ENCODE measurements at regions not wholly inside any gene's neighbourhood (a gene's known extent, or its start where the extent isn't known, plus 50 kb on each side); places are given as distances from the start of the nearest gene placed in this dataset.
"Not testable (repeated sequence)": the region's sequence is repeated elsewhere in the genome, so short reads cannot be mapped to it uniquely, and the experiment has no call there.

DNA sequence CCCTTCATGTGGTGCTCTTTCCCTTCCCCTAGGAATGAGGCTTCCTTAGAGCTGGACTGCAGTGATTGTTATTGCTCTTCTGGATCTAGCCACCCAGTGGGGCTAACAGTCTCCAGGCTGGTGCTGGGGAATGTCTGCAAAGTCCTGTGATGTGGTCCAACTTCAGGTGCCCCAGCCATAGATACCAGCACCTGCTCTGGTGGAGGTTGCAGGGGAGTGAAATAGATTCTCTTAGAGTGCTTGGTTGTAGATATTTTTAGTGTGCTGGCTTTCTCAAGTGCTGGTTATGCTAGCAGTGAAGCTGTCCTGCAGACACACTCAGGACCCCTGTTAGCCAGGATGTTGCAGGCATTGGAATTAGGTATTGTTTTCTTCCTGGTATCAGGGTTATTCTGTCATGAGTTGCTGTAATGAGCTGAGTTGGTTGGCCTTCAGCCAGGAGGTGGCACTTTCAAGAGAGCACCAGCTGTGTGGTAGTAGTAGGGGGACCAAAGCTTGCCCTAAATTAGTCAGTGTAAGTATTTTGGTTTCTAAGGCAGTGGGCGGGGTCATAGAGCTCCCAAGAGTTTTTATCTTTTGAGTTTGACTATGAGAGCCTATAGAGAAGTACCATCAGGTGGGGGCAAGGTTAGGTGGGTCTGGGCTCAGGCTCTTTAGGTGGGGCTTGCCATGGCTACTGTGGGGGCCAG is 317.5 kb upstream of the SGO1 start:
- no peak for DNase-seq (ENCODE audit: low spot score)

- DNase-seq (ENCODE audit: low spot score) = no peak
Observed at GRCh38 chr3:20490996-20491395, 305.0 kb upstream of the SGO1 start.

GRCh38 chr3:20488151-20488550 is 302.1 kb upstream of the SGO1 start:
- no peak for DNase-seq (ENCODE audit: low spot score)

DNA sequence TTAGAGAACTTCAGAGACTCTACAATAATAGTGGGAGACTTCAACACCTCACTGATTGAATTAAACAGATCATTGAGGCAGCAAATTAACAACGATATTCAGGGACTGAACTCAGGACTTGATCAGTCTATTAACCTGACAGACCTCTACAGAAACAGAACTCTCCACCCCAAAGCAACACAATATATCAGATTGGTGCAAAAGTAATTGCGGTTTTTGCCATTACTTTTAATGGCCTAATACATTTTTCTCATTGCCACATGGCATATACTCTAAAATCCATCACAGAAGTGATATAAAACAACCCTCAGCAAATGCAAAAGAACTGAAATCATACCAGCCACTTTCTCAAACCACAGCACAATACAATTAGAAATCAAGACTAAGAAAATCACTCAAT is 298.1 kb upstream of the SGO1 start:
- DNase-seq (ENCODE audit: low spot score) = no peak

DNA sequence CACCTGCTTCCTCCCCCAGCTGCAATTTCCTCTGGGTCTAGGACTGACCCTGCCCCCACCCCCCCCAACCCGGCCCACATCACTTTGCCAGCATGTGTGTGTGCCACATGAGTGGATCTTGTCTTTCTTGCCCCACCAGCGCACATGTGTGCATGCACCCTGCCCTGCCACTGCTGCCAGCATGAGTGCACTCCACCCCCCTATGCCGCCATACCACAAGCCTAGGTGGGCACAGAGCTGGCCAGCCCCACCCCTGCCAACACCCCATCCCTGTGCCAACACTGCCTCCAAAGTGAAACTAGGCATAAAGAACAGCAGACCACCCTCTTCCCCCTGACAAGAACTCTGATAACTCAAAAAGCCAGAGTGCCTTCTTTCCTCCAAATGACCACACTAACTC is 296.3 kb upstream of the SGO1 start:
- DNase-seq (ENCODE audit: low spot score) = no peak

DNA sequence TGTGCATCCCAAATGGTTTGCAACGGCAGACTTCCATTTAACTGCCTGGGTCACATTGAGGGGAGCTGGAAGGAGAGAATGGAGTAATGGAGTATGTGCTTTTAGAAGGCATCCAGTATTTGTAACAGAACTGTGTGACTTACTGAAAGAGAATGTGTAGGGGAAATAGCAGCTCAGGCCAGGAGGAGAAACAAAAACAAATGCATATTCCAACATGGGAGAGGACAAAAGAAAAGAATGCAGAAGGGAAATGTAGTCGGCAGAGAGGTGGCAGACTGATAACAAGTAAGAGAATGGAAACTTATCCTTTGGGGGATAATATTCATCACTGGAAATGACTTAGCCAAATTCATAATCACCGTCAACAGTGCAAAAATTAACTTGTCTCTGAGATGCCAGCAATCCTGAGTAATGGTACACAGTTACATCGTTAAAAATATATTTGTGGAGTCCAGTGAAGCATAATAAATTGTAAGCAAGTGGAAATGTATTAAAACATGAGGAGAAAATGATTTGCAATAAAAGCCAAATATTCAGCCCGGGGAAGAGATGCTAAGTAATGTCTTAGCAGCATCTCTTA is 294.9 kb upstream of the SGO1 start:
- no peak for DNase-seq (ENCODE audit: low spot score)

GRCh38 chr3:20478436-20478835 is 292.4 kb upstream of the SGO1 start:
- no peak for DNase-seq (ENCODE audit: low spot score)

DNA sequence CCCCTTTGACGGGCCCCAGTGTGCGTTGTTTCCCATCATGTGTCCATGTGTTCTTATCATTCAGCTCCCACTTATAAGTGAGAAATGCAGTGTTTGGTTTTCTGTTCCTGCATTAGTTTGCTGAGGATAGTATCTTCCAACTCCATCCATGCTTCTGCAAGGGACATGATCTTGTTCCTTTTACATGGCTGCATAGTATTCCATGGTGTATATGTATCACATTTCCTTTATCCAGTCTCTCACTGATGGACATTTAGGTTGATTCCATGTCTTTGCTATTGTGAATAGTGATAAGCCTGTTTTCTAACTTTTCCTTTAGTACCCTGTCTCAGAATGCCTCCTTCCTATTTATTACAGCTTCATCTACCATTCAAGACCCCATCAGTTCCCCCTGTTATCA is 278.2 kb upstream of the SGO1 start:
- not testable (repeated sequence) for DNase-seq (ENCODE audit: low spot score)

- no peak for DNase-seq (ENCODE audit: low spot score)
Observed at GRCh38 chr3:20462723-20463122, 276.7 kb upstream of the SGO1 start.

GRCh38 chr3:20462226-20462625 is 276.2 kb upstream of the SGO1 start:
- DNase-seq (ENCODE audit: low spot score) = no peak

- DNase-seq (ENCODE audit: low spot score) = no peak
Observed at GRCh38 chr3:20458994-20459716, 273.1 kb upstream of the SGO1 start.

GRCh38 chr3:20456511-20456910 is 270.5 kb upstream of the SGO1 start:
- no peak for DNase-seq (ENCODE audit: low spot score)

- DNase-seq (ENCODE audit: low spot score) = no peak
Observed at GRCh38 chr3:20451170-20451569, 265.2 kb upstream of the SGO1 start.

DNA sequence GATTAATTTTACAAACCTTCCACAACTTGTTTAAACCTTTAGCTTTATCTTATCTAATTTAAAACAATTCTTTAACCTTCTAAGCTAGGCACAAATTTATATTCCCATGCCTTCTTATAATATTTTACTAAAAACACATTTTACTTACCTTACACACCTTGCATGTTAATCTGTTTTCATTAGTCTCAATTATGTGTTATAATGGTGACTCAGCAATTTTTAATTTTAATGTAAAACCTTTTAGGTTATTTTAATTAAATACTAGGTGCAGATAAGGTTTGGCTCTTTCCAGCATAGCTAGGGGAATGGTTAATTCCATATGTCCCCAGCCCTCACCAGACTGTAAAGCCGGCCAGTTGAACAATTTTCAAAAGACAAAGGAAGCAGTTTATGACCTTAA is 264.6 kb upstream of the SGO1 start:
- DNase-seq (ENCODE audit: low spot score) = no peak

DNA sequence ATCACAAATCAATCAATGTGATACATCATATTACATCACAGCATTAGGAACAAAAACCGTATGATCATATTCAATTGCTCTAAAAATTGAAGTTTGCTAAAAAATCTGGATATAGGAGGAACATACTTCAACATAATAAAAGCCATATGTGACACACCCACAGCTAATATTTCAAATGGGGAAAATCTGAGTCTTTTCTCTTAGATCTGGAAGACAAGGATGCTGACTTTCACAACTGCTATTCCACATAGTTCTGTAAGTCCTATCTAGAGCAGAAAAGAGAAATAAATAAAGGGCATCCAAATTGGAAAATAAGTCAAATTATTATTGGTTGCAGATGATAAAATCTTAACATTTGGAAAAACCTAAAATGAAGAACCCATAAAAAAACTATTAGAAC is 256.8 kb upstream of the SGO1 start:
- DNase-seq (ENCODE audit: low spot score) = no peak

GRCh38 chr3:20427268-20427667 is 241.3 kb upstream of the SGO1 start:
- DNase-seq (ENCODE audit: low spot score) = not testable (repeated sequence)

DNA sequence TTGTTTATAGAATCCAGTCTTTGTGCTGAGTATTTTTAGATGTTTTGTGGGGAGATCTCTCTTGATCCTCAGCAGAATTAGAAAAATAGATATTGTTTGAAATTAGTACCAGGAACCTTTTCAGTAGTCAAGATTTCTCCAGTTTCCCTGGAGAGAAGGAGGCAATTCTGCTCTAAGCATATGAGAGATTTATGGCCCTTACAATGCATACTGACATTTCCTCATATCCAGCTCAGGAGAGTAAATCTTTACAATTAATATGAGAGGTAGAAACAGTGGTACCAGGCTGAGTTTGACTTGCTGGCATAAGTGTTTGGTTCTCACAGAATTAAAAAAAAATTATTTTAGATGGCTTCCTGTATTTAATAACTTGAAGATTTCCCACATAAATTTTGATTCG is 239.1 kb upstream of the SGO1 start:
- DNase-seq (ENCODE audit: low spot score) = no peak

GRCh38 chr3:20424086-20424485 is 238.1 kb upstream of the SGO1 start:
- no peak for DNase-seq (ENCODE audit: low spot score)

GRCh38 chr3:20422391-20422790 is 236.4 kb upstream of the SGO1 start:
- no peak for DNase-seq (ENCODE audit: low spot score)

DNA sequence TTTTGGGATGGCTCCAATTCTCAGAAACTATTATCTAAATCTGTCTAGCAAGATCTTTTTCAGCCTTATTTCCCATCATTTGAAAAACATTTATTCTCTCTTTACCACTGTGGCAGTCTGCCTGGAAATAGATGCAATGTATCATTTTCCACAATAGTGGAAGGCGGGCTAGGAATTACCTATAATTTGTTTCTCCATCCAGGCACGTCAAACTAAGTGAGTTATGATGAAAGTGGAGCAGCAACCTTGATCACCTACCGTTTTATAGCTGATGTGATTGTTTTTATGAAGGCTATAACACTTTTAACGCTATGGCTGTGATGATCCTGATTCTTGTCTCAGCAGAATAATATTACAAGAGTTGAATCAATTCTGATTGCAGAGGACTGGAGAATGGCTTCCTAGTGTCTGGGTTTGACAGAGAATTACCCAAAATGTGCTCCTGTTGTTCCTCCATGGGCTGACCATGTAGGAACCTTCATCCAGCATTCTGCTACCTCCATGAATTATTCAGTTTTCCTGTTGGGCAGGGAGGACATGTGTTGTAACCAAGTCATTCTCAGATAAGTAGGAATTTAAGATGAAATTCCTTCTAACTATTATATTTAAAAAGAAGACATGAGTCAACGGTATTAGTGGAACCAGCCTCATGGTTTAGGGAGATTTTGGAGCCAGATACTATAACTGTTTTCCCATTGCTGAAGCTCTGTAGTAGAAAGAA is 231.5 kb upstream of the SGO1 start:
- no peak for DNase-seq (ENCODE audit: low spot score)

- no peak for DNase-seq (ENCODE audit: low spot score)
Observed at GRCh38 chr3:20406611-20407011, 220.6 kb upstream of the SGO1 start.

- DNase-seq (ENCODE audit: low spot score) = no peak
Observed at GRCh38 chr3:20405744-20406143, 219.7 kb upstream of the SGO1 start.

GRCh38 chr3:20405231-20405630 is 219.2 kb upstream of the SGO1 start:
- no peak for DNase-seq (ENCODE audit: low spot score)

Data from HT-29 (cell line).